OCI-LY3 (cell line): ENCODE measurements at regions not wholly inside any gene's neighbourhood (a gene's known extent, or its start where the extent isn't known, plus 50 kb on each side); places are given as distances from the start of the nearest gene placed in this dataset.

ENCODE experiments used
- H2AFZ ChIP-seq: fragments of 200-600, 300-600 bp; shearing (Covaris generic); 2 replicates; pipeline ENCODE4 v1.6.0; 2014; ENCODE audit warnings: antibody characterized with exemption, low read depth, low read length
- H3K27ac ChIP-seq: fragments of 200-600, 300-600 bp; sonication (generic); 2 replicates; pipeline ENCODE4 v1.5.1; 2014; ENCODE audit warnings: mild to moderate bottlenecking, low read length, moderate library complexity, mixed read lengths
- H3K27me3 ChIP-seq: fragments of 200-600, 300-600 bp; sonication (generic); 2 replicates; pipeline ENCODE4 v1.6.1; 2014; ENCODE audit warnings: low read depth, low read length, mixed read lengths
- H3K36me3 ChIP-seq: fragments of 200-600, 300-600 bp; sonication (generic); replicated peaks from 2 replicates; pipeline ENCODE3; 2014; ENCODE audit warnings: low read depth, low read length, mixed read lengths
- H3K4me1 ChIP-seq: fragments of 300-600, 200-600 bp; sonication (generic); 2 replicates; pipeline ENCODE4 v1.6.1; 2014; ENCODE audit warnings: low read length, mixed read lengths
- H3K4me2 ChIP-seq: fragments of 200-600, 300-600 bp; sonication (generic); 2 replicates; pipeline ENCODE4 v1.6.1; 2014; ENCODE audit warnings: low read length, mixed read lengths
- H3K4me3 ChIP-seq: fragments of 300-600, 200-600 bp; sonication (generic); 2 replicates; pipeline ENCODE4 v1.5.1; 2014; ENCODE audit warnings: antibody characterized with exemption, mild to moderate bottlenecking, low read length, moderate library complexity
- H3K79me2 ChIP-seq: fragments of 300-600, 200-600 bp; shearing (Covaris generic); 2 replicates; pipeline ENCODE4 v1.6.1; 2014; ENCODE audit warnings: mild to moderate bottlenecking, low read length, mixed read lengths
- H3K9ac ChIP-seq: fragments of 300-600, 200-600 bp; shearing (Covaris generic); 2 replicates; pipeline ENCODE4 v1.6.0; 2014; ENCODE audit warnings: mild to moderate bottlenecking, low read length, moderate library complexity
- H3K9me3 ChIP-seq: fragments of 200-600, 300-600 bp; shearing (Covaris generic); 2 replicates; pipeline ENCODE4 v1.6.1; 2014; ENCODE audit warnings: low read length, mixed read lengths; ENCODE audit not compliant: insufficient read depth
- H4K20me1 ChIP-seq: fragments of 200-600, 300-600 bp; sonication (generic); 2 replicates; pipeline ENCODE4 v1.6.1; 2016; ENCODE audit warnings: low read length, mixed read lengths; ENCODE audit not compliant: insufficient read depth
- CTCF ChIP-seq: fragments of 200-600, 300-600 bp; sonication (generic); IDR thresholded peaks from 2 replicates; pipeline ENCODE4 v1.5.1; 2014; ENCODE audit warnings: antibody characterized with exemption, low read length, low read depth
- EZH2phosphoT487 ChIP-seq: fragments of 200-600 bp; shearing (Covaris generic); IDR thresholded peaks from 2 replicates; pipeline ENCODE4 v1.6.1; 2018; ENCODE audit warnings: antibody characterized with exemption, mixed run types, low read depth

- Histone ChIP-seq H3K79me2 (no peaks in the 10 kb centered on the region), H4K20me1 (no peaks in the 10 kb centered on the region), H3K4me2 (no peak overlapping the region), H3K9me3 (no peaks in the 10 kb centered on the region), H2AFZ (no peak overlapping the region), H3K4me1 (no peaks in the 10 kb centered on the region), H3K27ac (no peak overlapping the region), H3K4me3 (no peak overlapping the region), H3K27me3 (no peaks in the 10 kb centered on the region), H3K9ac (no peak overlapping the region), H3K36me3 (no peaks in the 10 kb centered on the region)
- TF ChIP-seq CTCF (no peak), EZH2phosphoT487 (no peak)
These were observed 630.5 kb upstream of the TMPRSS15 start for GRCh38 chr21:19034041-19034440.

GRCh38 chr21:19034560-19034959 lies 631.0 kb upstream of the TMPRSS15 start:
- Histone ChIP-seq H3K4me3 (no peak overlapping the region), H2AFZ (no peak overlapping the region), H3K79me2 (no peaks in the 10 kb centered on the region), H3K9me3 (no peaks in the 10 kb centered on the region), H4K20me1 (no peaks in the 10 kb centered on the region), H3K4me1 (no peaks in the 10 kb centered on the region), H3K27me3 (no peaks in the 10 kb centered on the region), H3K27ac (no peak overlapping the region), H3K9ac (no peak overlapping the region), H3K36me3 (no peaks in the 10 kb centered on the region), H3K4me2 (no peak overlapping the region)
- TF ChIP-seq CTCF (no peak), EZH2phosphoT487 (no peak)

- Histone ChIP-seq H2AFZ (no peak overlapping the region), H3K27ac (no peak overlapping the region), H3K79me2 (no peaks in the 10 kb centered on the region), H3K27me3 (no peaks in the 10 kb centered on the region), H3K4me3 (no peak overlapping the region), H3K4me1 (no peaks in the 10 kb centered on the region), H3K4me2 (no peak overlapping the region), H4K20me1 (no peaks in the 10 kb centered on the region), H3K9me3 (no peaks in the 10 kb centered on the region), H3K36me3 (no peaks in the 10 kb centered on the region), H3K9ac (no peak overlapping the region)
- TF ChIP-seq CTCF (no peak), EZH2phosphoT487 (no peak)
These were observed 642.3 kb upstream of the TMPRSS15 start for GRCh38 chr21:19045876-19046275.

GRCh38 chr21:19048098-19048672 lies 644.6 kb upstream of the TMPRSS15 start:
- Histone ChIP-seq H3K4me3 (no peak overlapping the region), H3K36me3 (no peaks in the 10 kb centered on the region), H3K4me2 (no peak overlapping the region), H3K4me1 (no peaks in the 10 kb centered on the region), H3K9ac (no peak overlapping the region), H3K79me2 (no peaks in the 10 kb centered on the region), H3K27me3 (no peaks in the 10 kb centered on the region), H2AFZ (no peak overlapping the region), H3K27ac (no peak overlapping the region), H3K9me3 (no peaks in the 10 kb centered on the region), H4K20me1 (no peaks in the 10 kb centered on the region)
- TF ChIP-seq EZH2phosphoT487: no peak
- TF ChIP-seq CTCF: no peak
